Coronary artery (tissue), 2 donors: ENCODE measurements at regions not wholly inside any gene's neighbourhood (a gene's known extent, or its start where the extent isn't known, plus 50 kb on each side); places are given as distances from the start of the nearest gene placed in this dataset.
"Not testable (repeated sequence)": the region's sequence is repeated elsewhere in the genome, so short reads cannot be mapped to it uniquely, and the experiment has no call there.

Experiments
- DNase-seq: peaks from one replicate; pipeline ENCODE4 v3.0.0-alpha.2; 2017; ENCODE audit warnings: low spot score
- H3K27ac ChIP-seq, 2 donors: fragments of 200-600 bp; sonication (generic); one replicate each; pipeline ENCODE4 v1.5.1; 2016 to 2019
- H3K4me3 ChIP-seq: fragments of 200-600 bp; sonication (generic); 2 replicates; pipeline ENCODE4 v1.5.1; 2016; ENCODE audit warnings: mild to moderate bottlenecking, moderate library complexity
- CTCF ChIP-seq: fragments of 200-600 bp; sonication (generic); IDR thresholded peaks from one replicate; pipeline ENCODE4 v1.5.1; 2019; ENCODE audit warnings: antibody characterized with exemption

DNA sequence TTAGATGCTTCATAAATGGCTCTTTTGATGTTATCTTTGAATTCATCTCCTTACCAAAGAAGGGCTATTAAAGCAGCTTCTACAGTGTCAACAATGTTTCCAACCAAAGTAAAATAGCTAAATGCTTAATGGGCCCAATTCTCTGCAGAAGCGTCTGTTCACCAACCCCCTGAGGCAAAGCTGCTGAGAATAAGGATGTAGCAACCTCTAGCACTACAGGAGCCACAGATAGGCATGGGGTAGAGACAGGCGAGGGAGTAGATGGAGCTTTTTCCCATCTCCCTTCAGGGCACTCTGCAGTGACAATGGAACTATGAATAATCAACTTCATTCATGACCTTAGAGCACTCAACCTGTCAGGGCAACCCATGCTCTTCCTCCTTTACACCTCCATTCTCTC, 134.1 kb downstream of the FZD1 start:
- no peak for DNase-seq
- no peak overlapping the region for H3K27ac ChIP-seq
- no peak for TF ChIP-seq CTCF
- no peak overlapping the region for H3K4me3 ChIP-seq

- DNase-seq: no peak
- no peak overlapping the region for H3K27ac ChIP-seq
- H3K4me3 ChIP-seq: no peak overlapping the region
- TF ChIP-seq CTCF: no peak
Observed at GRCh38 chr7:91405092-91405788, 141.0 kb downstream of the FZD1 start.

DNA sequence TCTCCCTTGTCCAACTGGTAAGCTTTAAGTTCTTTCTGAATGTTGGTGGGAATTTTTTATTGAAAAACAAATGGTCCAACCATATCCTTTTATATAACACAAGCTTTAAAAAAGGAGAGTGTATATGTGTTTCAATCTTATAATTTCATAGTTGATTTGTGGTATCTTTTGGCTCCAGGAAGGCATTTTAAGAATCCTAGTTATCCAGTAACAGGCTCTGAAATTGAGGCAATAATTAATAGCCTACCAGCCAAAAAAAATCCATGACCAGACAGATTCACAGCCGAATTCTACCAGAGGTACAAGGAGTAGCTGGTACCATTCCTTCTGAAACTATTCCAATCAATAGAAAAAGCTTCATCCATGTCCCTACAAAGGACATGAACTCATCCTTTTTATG, 141.6 kb downstream of the FZD1 start:
- DNase-seq, H3K27ac ChIP-seq, H3K4me3 ChIP-seq: not testable (repeated sequence)

DNA sequence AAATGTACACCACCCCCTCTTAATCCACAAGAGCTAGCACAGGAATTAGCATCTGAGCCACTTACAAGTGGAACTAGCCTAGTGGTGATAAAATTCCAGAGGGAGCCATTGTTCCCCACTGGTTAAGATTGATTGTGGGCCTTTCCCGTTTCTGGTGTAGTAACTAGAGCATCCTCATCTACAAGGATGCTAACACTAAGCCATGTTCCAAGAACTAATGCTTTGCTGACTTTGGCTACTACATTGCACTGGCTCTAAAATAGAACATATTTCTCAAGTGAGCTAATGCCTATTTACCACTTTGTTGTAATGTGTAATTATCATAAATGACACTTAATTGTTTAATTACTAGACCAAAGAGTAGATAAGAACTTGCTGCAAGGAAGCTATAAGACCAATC, 143.7 kb downstream of the FZD1 start:
- Histone ChIP-seq H3K27ac (no peak overlapping the region), H3K4me3 (no peak overlapping the region)
- DNase-seq: no peak
- no peak for TF ChIP-seq CTCF

GRCh38 chr7:91408388-91409154, 144.3 kb downstream of the FZD1 start:
- no peak for DNase-seq
- no peak overlapping the region for H3K4me3 ChIP-seq
- H3K27ac ChIP-seq: no peak overlapping the region
- no peak for TF ChIP-seq CTCF

DNA sequence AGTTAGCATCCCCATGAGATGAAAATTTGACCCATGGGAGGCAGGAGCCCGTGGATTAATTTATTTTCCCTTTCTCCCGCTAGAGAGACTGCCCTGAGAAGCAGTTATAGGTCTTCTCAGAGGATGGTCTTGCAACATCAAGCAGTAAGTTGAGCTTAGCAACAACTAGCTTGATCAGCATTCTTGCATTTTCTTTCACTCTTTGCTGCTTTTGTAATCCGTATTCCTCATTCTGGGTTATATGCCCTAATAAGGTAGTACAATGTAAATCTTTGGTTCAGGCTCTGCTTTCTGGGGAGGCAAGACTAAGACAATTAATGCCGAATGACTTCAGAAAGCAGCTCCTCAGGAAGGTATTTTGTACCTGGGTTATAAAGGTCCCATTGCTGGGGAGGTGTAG, 146.8 kb downstream of the FZD1 start:
- DNase-seq: no peak
- no peak for TF ChIP-seq CTCF
- no peak overlapping the region for H3K4me3 ChIP-seq
- H3K27ac ChIP-seq: no peak overlapping the region

DNA sequence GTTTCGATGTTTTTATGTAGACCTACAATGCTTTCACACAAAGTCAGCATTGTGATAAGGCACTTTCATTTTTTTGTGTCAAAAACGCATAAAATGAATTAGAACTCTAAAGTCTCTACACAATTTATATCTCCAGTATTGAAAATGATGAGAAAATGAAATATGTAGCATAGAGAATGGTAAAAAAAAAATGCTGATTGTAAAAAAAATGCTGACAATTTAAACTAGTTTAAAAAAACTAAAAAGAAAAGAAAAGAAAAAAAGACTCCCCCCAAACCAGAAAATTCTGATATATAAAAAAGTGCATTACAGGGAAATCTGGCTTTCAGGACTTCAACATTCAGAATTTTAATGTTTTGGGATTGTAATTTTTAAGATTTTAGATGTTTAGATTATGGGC, 148.1 kb downstream of the FZD1 start:
- DNase-seq: no peak
- H3K4me3 ChIP-seq: no peak overlapping the region
- no peak for TF ChIP-seq CTCF

More for the DNA sequence above, 148.1 kb downstream of the FZD1 start:
- no peak overlapping the region for H3K27ac ChIP-seq
